SH-SY5Y (cell line): ENCODE measurements at regions not wholly inside any gene's neighbourhood (a gene's known extent, or its start where the extent isn't known, plus 50 kb on each side); places are given as distances from the start of the nearest gene placed in this dataset.

Experiments used
- GATA2 ChIP-seq: IDR thresholded peaks from 2 replicates; pipeline ENCODE4 v1.6.1; 2011; ENCODE audit warnings: mild to moderate bottlenecking, low read depth, low read length
- GATA3 ChIP-seq: IDR thresholded peaks from 2 replicates; pipeline ENCODE4 v1.6.1; 2011; ENCODE audit warnings: low read depth, mild to moderate bottlenecking, low read length, moderate library complexity

DNA sequence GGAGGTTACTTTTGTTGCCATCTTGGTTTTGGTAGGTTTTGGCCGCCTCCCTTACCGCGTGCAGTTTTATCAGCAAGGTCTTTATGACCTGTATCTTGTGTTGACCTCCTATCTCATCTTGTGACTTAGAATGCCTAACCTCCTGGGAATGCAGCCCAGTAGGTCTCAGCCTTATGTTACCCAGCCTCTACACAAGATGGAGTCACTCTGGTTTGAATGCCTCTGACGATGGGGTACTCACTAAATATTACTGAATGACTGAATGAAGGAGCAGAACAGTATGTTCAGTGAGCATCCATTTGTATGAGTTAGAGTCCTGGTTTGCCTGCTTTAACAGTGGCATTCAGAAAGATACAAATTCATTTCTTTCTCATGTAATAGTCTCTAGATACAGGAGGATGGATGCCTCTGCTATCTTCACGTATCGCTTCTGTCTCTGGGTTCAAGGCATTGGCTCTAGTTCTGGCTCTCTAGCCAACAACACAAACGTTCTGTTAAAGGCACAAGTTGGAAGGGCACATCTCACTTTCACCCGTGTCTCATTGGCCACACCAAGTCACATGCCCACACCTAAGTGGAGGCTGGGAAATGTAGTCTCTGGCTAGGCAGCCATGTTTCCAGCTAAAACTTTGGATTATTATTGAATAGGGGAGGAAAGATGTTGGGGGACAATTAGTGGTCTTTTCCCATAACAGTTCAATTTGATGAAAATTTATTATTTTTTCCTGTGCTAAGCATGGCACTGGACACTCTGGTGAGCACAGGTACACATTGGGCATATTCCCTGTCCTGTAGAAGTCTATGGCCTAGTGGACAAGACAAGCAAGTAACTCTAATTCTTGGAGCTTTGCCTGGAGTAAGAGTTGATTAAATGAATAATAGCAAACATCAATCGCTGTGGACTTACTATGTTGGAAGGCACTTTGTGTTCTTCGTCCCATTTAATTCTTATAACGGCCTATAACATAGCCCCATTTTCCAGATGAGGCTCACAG is 75.2 kb upstream of the RPH3A start:
- TF ChIP-seq GATA3 (no peak), GATA2 (no peak)

GRCh38 chr12:112728864-112729263 is 62.7 kb upstream of the RPH3A start:
- TF ChIP-seq GATA2, result no peak
- no peak for TF ChIP-seq GATA3

GRCh38 chr12:112734859-112735695 is 56.5 kb upstream of the RPH3A start:
- no peak for TF ChIP-seq GATA3
- no peak for TF ChIP-seq GATA2

DNA sequence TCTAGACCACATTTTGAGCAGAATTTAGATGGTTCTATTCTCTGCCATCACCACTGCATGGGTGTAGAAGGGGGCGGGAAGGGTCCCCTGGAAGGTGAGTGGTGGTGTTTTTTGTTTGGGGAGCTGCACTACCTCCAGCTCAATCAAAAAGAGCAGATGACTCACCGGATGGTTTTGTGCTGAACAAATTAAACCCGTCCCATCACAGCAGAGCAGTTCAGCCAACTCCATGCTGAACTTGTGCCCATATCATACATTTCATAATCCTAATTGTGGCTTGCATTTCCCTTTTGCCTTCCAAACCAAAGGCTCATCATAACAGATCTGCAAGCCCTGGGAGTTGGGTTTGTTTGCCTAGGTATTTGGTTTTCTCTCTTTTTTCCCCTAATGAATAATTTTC is 53.0 kb upstream of the RPH3A start:
- TF ChIP-seq GATA2 (no peak), GATA3 (no peak)

DNA sequence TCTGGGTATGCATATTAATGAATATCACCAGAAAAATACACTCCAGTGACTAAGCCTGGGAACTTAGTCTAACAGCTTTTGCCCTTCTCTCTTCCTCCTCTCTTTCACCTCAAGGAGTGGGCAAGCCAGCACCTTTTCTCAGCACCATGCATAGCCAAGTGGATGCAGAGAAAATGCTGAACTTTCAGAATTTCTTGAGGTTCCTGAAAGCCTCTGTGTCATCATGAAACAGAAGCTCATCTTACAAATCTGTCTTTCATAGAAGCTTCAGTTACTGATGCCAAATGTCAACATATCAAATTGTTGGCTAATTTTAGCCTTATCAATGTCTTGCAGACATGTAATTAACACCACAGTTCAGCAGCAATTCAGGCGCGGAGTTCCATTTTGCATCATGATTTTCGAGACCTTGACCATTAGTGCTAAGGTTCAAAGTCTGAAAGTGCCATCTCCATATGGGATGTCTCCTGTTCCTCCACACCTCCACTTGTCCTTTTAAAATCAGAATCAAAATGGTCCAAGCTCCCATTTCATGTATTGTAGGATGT is 51.1 kb upstream of the RPH3A start:
- no peak for TF ChIP-seq GATA3
- no peak for TF ChIP-seq GATA2

DNA sequence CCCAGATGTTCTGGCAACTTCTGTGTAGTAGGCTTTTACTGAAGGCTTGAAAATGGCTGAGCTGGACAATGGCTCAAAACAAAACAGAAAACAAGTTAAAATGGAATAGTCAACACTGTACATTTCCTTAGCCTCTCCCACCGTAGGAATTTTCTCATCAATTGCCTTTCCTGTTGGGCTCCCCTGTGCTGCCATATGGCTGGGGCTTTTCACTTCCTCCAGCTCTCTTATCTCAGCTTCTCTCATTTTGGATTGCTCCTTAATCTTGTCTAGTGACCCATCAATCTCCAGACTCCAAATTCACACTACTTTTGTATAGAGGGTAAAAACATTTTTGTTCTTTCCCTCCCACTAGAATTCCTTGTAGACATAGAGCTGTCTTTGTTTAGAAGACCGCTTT is 50.4 kb upstream of the RPH3A start:
- TF ChIP-seq GATA3 (no peak), GATA2 (no peak)
